AG20443 (cell line): ENCODE measurements at regions not wholly inside any gene's neighbourhood (a gene's known extent, or its start where the extent isn't known, plus 50 kb on each side); places are given as distances from the start of the nearest gene placed in this dataset.

ENCODE experiments used
- DNase-seq: peaks from one replicate; pipeline ENCODE4 v3.0.0; 2012; ENCODE audit warnings: low spot score, mixed read lengths

GRCh38 chr18:51588616-51589015 lies 391.1 kb upstream of the MEX3C start:
- DNase-seq, result no peak

- no peak for DNase-seq
Observed at GRCh38 chr18:51593931-51594330, 396.4 kb upstream of the MEX3C start.

- no peak for DNase-seq
Observed at GRCh38 chr18:51603111-51603510, 405.6 kb upstream of the MEX3C start.

- DNase-seq, result no peak
Observed at GRCh38 chr18:51603551-51603950, 406.1 kb upstream of the MEX3C start.

GRCh38 chr18:51610481-51610880 lies 413.0 kb upstream of the MEX3C start:
- no peak for DNase-seq

- no peak for DNase-seq
Observed at GRCh38 chr18:51611326-51611725, 413.8 kb upstream of the MEX3C start.

GRCh38 chr18:51614033-51614432 lies 416.6 kb upstream of the MEX3C start:
- DNase-seq, result no peak

GRCh38 chr18:51614967-51615571 lies 417.6 kb upstream of the MEX3C start:
- no peak for DNase-seq

- DNase-seq, result no peak
Observed at GRCh38 chr18:51617167-51617566, 419.7 kb upstream of the MEX3C start.

GRCh38 chr18:51617572-51618260 lies 420.2 kb upstream of the MEX3C start:
- DNase-seq, result no peak

- no peak for DNase-seq
Observed at GRCh38 chr18:51619283-51619682, 421.8 kb upstream of the MEX3C start.

- peak; percentile 51 for DNase-seq
Observed at GRCh38 chr18:51621113-51621863, 423.8 kb upstream of the MEX3C start.

- DNase-seq, result no peak
Observed at GRCh38 chr18:51621864-51622160, 424.3 kb upstream of the MEX3C start.

GRCh38 chr18:51622702-51623101 lies 425.2 kb upstream of the MEX3C start:
- DNase-seq, result no peak

GRCh38 chr18:51623653-51624052 lies 426.2 kb upstream of the MEX3C start:
- DNase-seq, result no peak

GRCh38 chr18:51630706-51631105 lies 433.2 kb upstream of the MEX3C start:
- DNase-seq, result no peak

GRCh38 chr18:51637881-51638280 lies 440.4 kb upstream of the MEX3C start:
- no peak for DNase-seq

GRCh38 chr18:51639541-51639940 lies 442.1 kb upstream of the MEX3C start:
- no peak for DNase-seq

GRCh38 chr18:51643483-51643882 lies 446.0 kb upstream of the MEX3C start:
- no peak for DNase-seq

- no peak for DNase-seq
Observed at GRCh38 chr18:51645607-51646006, 448.1 kb upstream of the MEX3C start.

GRCh38 chr18:51647346-51647745 lies 449.9 kb upstream of the MEX3C start:
- DNase-seq, result no peak

GRCh38 chr18:51647942-51648341 lies 450.5 kb upstream of the MEX3C start:
- DNase-seq, result no peak

GRCh38 chr18:51649796-51650195 lies 452.3 kb upstream of the MEX3C start:
- no peak for DNase-seq

GRCh38 chr18:51651761-51652160 lies 454.3 kb upstream of the MEX3C start:
- no peak for DNase-seq
